GM21390 (cell line): ENCODE measurements at regions not wholly inside any gene's neighbourhood (a gene's known extent, or its start where the extent isn't known, plus 50 kb on each side); places are given as distances from the start of the nearest gene placed in this dataset.

Experiments
- ATAC-seq: cut with Tn5 transposase; IDR thresholded peaks from one replicate; pipeline ENCODE4 v1.9.1; 2021; ENCODE audit not compliant: unreplicated experiment

DNA sequence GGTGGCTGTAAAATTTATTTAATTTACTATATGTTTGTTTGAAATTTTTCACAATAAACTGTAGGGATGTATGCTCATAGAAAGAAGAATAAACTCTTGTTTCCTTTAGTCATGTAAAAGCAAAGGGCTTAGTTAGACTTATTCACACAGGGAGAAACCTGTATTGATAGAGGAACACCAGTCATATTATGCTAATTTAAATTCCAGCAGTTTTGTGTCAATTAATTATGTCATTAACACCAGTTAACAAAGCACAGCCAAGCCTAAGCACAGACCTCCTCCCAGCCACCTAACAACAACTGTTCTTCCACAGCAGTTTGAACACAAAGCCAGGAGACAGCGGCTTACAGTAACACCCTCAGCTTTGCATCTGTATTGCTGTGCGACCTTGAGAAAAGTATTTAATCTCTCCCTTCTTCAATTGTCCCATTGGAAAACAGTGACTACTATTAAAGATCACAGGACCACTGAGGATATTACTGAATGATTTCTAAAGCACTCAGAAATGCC, 260.8 kb upstream of the RRP15 start:
- ATAC-seq = no peak

- no peak for ATAC-seq
Measured at GRCh38 chr1:218025454-218025853, 259.6 kb upstream of the RRP15 start.

GRCh38 chr1:218027152-218027551, 257.9 kb upstream of the RRP15 start:
- no peak for ATAC-seq

GRCh38 chr1:218030846-218031245, 254.2 kb upstream of the RRP15 start:
- no peak for ATAC-seq

GRCh38 chr1:218031901-218032300, 253.2 kb upstream of the RRP15 start:
- no peak for ATAC-seq

DNA sequence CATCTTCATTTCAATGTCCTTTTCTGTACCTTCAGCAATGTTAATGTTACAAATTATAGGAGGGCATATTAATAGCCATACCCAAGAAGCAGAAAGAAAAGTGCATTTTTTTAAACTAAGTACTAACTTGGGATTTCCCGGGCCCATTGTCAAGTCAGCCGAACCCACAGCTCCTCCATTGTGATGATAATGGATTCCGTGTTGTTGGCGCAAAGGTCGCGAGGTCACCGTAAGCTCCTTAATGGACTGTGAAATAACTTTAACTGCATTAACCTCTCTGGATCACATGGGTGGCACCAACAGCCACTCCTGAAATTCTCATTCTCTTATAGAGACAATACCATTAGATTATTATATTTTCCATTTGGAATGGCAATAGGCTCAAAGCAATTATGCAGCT, 250.6 kb upstream of the RRP15 start:
- ATAC-seq = no peak

- ATAC-seq = no peak
Measured at GRCh38 chr1:218048828-218049420, 236.2 kb upstream of the RRP15 start.

DNA sequence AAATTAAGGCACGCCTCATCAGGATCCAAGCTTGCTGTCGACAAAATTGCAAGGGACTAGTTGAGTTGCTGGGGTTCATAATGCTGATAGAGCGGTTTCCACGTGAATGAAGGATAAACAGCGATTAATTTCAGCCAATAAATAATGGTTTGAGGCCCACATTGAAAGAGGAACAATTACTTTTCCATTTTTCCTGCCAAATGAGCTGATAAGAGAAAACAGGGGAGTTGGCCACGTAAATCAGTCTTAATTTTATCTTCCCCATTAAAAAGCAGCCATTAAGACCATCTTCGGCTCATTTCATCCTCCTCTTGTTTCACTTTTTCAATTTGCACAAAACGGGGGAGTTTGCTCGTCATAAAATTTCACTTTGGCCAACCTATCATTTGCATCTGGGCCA, 235.5 kb upstream of the RRP15 start:
- no peak for ATAC-seq

DNA sequence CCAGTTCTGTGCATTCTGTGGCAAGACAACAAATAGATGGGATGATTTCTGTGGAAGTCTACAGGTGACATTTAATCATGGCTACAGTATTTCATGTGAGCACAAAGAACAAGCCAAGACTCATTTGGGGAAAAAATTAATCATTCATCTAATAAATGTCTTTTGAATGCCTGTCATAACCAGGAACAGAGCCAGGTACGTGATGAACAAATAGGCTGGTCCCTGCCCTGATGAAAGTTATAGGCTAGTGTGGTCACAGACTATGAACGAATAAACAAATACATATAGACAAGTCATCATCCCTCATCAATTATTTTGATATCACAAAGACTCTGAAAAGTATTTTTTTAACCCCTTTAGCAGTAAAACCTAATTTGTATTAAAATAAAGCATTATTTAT, 226.4 kb upstream of the RRP15 start:
- no peak for ATAC-seq

DNA sequence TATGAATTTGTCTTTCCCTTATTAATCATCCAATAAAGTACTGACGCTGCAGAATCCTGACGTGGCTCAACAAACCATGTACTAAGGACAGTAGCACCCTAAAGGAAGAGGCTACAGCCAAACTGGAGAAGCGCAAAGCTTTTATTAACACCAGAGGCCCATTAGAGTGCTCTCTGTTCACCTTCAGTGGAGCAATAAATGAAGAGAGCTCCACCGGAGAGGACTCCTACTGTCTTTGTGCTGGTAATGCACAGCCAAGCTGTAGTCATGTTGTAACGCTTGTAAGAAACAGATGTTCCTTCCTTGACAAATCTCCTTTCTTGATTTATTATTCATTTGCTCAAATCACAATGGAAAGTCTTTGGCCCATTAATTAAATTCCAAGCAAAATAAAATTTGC, 220.7 kb upstream of the RRP15 start:
- no peak for ATAC-seq

GRCh38 chr1:218066332-218066731, 218.8 kb upstream of the RRP15 start:
- no peak for ATAC-seq

DNA sequence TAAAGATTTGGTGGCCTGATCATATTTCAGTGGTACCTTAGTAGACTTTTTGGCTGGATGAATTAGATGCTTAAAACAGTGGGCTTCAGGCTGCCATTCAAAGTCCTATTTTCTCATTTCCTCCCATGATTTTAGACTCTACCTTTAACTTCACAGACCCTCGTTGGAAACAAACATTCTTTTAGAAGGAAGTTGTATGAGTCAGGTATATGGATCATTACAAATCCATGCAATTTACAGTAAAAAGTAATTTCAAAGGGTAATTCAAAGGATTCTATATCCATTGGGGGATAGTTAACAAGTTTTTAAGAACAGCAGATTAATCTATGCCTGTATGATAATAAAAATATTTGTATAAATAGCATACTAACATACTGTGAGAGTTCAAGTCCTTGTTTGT, 216.9 kb upstream of the RRP15 start:
- ATAC-seq = no peak

DNA sequence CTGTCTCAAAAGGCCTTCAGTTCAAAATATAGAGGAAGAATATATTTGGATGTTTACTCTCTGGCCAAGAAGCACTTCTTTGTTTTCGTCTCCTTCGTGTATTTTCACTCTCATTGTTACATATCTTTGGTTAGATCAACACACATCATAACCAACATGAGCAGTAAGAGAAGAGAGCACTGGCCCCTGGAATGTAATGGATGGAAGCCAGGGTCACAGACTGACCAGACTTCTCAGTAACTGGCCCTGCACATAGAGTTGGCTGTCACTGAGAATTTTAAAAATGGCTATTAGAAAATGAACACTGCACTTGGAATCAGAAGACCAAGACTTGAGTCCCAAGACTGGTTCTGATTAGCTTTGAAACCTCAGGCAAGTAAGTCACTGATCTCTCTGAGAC, 215.9 kb upstream of the RRP15 start:
- no peak for ATAC-seq

DNA sequence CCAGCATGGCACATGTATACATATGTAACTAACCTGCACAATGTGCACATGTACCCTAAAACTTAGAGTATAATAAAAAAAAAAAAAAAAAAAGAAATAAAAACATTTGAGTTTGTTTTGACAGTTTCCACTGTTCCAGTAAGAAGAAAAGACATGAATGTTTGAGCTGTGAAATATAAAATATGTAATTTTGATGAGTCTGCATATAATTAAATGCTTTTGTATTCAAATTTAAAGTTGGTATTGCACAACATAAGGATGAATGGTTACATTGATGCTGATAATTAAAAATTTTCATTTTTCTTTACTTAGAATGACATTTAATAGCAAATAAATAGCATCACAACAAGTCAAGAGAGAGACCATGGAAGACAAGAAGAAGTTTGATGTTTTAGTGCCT, 212.0 kb upstream of the RRP15 start:
- no peak for ATAC-seq

- ATAC-seq = no peak
Measured at GRCh38 chr1:218078916-218079315, 206.2 kb upstream of the RRP15 start.

- no peak for ATAC-seq
Measured at GRCh38 chr1:218079347-218079746, 205.7 kb upstream of the RRP15 start.

- no peak for ATAC-seq
Measured at GRCh38 chr1:218079820-218080219, 205.3 kb upstream of the RRP15 start.

DNA sequence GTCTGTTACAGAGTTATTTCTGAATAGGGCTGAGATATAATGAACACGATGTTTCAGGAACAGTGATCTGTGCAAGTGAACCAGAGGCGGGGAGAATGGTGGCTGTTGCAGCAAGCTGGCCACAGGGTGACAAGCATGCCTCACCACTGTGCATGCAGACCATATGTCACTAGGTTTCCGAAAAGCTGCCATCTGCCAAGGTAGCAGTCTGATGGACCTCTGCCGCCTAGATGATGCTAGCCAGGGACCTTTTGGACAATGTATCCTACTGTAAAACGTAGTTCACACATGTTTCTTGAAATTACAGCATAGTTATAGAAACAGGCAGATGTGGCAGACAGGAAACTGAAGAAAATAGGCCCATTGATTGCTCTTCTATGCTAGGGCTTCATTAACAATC, 204.2 kb upstream of the RRP15 start:
- no peak for ATAC-seq

GRCh38 chr1:218081358-218081757, 203.7 kb upstream of the RRP15 start:
- no peak for ATAC-seq

DNA sequence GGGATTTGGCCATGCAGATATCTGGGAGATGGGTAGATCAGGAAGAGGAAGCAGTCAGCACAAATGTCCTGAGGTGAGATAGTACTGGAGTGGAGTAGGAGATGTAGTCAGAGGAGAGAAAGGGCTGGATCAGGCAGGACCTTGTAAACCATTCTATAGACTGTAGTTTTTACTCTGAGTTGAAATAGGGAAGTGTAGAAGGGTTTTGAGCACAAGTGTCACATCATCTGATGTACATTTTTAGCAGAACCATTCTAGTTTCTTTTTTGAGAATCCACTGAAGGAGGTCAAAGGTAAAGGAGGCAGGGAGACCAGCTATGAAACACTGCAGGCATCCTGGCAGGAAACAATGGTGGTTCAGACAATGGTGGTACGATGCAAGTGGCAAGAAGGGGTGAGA, 194.6 kb upstream of the RRP15 start:
- ATAC-seq = no peak

GRCh38 chr1:218101409-218101808, 183.7 kb upstream of the RRP15 start:
- no peak for ATAC-seq

- ATAC-seq = no peak
Measured at GRCh38 chr1:218108034-218108433, 177.1 kb upstream of the RRP15 start.

GRCh38 chr1:218112862-218113261, 172.2 kb upstream of the RRP15 start:
- ATAC-seq = no peak
